ENCODE measurements at regions not wholly inside any gene's neighbourhood (a gene's known extent, or its start where the extent isn't known, plus 50 kb on each side); places are given as distances from the start of the nearest gene placed in this dataset.

GRCh38 chr6:92363111-92363510, 1056.2 kb downstream of the EPHA7 start:
- TF ChIP-seq CTCF (optimal IDR thresholded peaks at IDR 0.05 in 1 of 3, IDR thresholded peaks at IDR 0.05 in 1 of 3, conservative IDR thresholded peaks at IDR 0.05 in 1 of 3; ENCODE audit: extremely low read depth in 1 of 3, insufficient read depth in 2 of 3, low read length in 3 of 3) (no peak), EZH2 (IDR thresholded peaks at IDR 0.05; ENCODE audit: low read length) (no peak)

Measured in keratinocyte (primary cell).